ENCODE measurements at regions not wholly inside any gene's neighbourhood (a gene's known extent, or its start where the extent isn't known, plus 50 kb on each side); places are given as distances from the start of the nearest gene placed in this dataset.
"Not testable (repeated sequence)": the region's sequence is repeated elsewhere in the genome, so short reads cannot be mapped to it uniquely, and the experiment has no call there.

GRCh38 chr7:32816409-32816948 is 75.1 kb downstream of the KBTBD2 start:
- H3K27me3 ChIP-seq (replicated peaks; ENCODE audit: control insufficient read depth, insufficient read depth, low read length); H3K36me3 ChIP-seq (ENCODE audit: control insufficient read depth, insufficient read depth, low read length, severe bottlenecking); H3K9me3 ChIP-seq (ENCODE audit: control insufficient read depth, low read length); H3K9ac ChIP-seq (ENCODE audit: low read length); H3K4me1 ChIP-seq (ENCODE audit: control insufficient read depth, insufficient read depth, low read length): not testable (repeated sequence)
- DNase-seq (ENCODE audit: low read depth), result peak; percentile 31
- peak overlapping the region; percentile 50 for H3K4me3 ChIP-seq (ENCODE audit: low read length)

GRCh38 chr7:32814779-32815178 is 76.8 kb downstream of the KBTBD2 start:
- H3K9ac ChIP-seq (ENCODE audit: low read length); H3K9me3 ChIP-seq (ENCODE audit: control insufficient read depth, low read length); H3K4me1 ChIP-seq (ENCODE audit: control insufficient read depth, insufficient read depth, low read length); H3K36me3 ChIP-seq (ENCODE audit: control insufficient read depth, insufficient read depth, low read length, severe bottlenecking); H3K27me3 ChIP-seq (replicated peaks; ENCODE audit: control insufficient read depth, insufficient read depth, low read length); H3K4me3 ChIP-seq (ENCODE audit: low read length); DNase-seq (ENCODE audit: low read depth): not testable (repeated sequence)

- no peaks in the 10 kb centered on the region for H3K36me3 ChIP-seq (ENCODE audit: control insufficient read depth, insufficient read depth, low read length, severe bottlenecking)
- no peaks in the 10 kb centered on the region for H3K27me3 ChIP-seq (replicated peaks; ENCODE audit: control insufficient read depth, insufficient read depth, low read length)
- no peaks in the 10 kb centered on the region for H3K9me3 ChIP-seq (ENCODE audit: control insufficient read depth, low read length)
- H3K9ac ChIP-seq (ENCODE audit: low read length), result no peak overlapping the region
- no peak overlapping the region for H3K4me3 ChIP-seq (ENCODE audit: low read length)
- no peak for DNase-seq (ENCODE audit: low read depth)
- H3K4me1 ChIP-seq (ENCODE audit: control insufficient read depth, insufficient read depth, low read length), result no peaks in the 10 kb centered on the region
Observed at GRCh38 chr7:32809871-32810270, 81.7 kb downstream of the KBTBD2 start.

GRCh38 chr7:32809347-32809746 is 82.2 kb downstream of the KBTBD2 start:
- no peaks in the 10 kb centered on the region for H3K4me1 ChIP-seq (ENCODE audit: control insufficient read depth, insufficient read depth, low read length)
- DNase-seq (ENCODE audit: low read depth), result no peak
- no peaks in the 10 kb centered on the region for H3K27me3 ChIP-seq (replicated peaks; ENCODE audit: control insufficient read depth, insufficient read depth, low read length)
- H3K36me3 ChIP-seq (ENCODE audit: control insufficient read depth, insufficient read depth, low read length, severe bottlenecking), result no peaks in the 10 kb centered on the region
- H3K4me3 ChIP-seq (ENCODE audit: low read length), result no peak overlapping the region
- H3K9me3 ChIP-seq (ENCODE audit: control insufficient read depth, low read length), result no peaks in the 10 kb centered on the region
- H3K9ac ChIP-seq (ENCODE audit: low read length), result no peak overlapping the region

- no peak for DNase-seq (ENCODE audit: low read depth)
- no peaks in the 10 kb centered on the region for H3K4me1 ChIP-seq (ENCODE audit: control insufficient read depth, insufficient read depth, low read length)
- no peak overlapping the region for H3K9ac ChIP-seq (ENCODE audit: low read length)
- H3K36me3 ChIP-seq (ENCODE audit: control insufficient read depth, insufficient read depth, low read length, severe bottlenecking), result no peaks in the 10 kb centered on the region
- no peaks in the 10 kb centered on the region for H3K27me3 ChIP-seq (replicated peaks; ENCODE audit: control insufficient read depth, insufficient read depth, low read length)
- peaks cover 10% of the 10 kb centered on the region for H3K9me3 ChIP-seq (ENCODE audit: control insufficient read depth, low read length)
- H3K4me3 ChIP-seq (ENCODE audit: low read length), result no peak overlapping the region
Observed at GRCh38 chr7:32803406-32804141, 88.0 kb downstream of the KBTBD2 start.

- H3K9me3 ChIP-seq (ENCODE audit: control insufficient read depth, low read length), result peaks cover 10% of the 10 kb centered on the region
- no peaks in the 10 kb centered on the region for H3K4me1 ChIP-seq (ENCODE audit: control insufficient read depth, insufficient read depth, low read length)
- no peaks in the 10 kb centered on the region for H3K36me3 ChIP-seq (ENCODE audit: control insufficient read depth, insufficient read depth, low read length, severe bottlenecking)
- no peak for DNase-seq (ENCODE audit: low read depth)
- H3K27me3 ChIP-seq (replicated peaks; ENCODE audit: control insufficient read depth, insufficient read depth, low read length), result no peaks in the 10 kb centered on the region
- no peak overlapping the region for H3K9ac ChIP-seq (ENCODE audit: low read length)
- H3K4me3 ChIP-seq (ENCODE audit: low read length), result no peak overlapping the region
Observed at GRCh38 chr7:32802305-32802910, 89.2 kb downstream of the KBTBD2 start.

- not testable (repeated sequence) for H3K9me3 ChIP-seq (ENCODE audit: control insufficient read depth, low read length); H3K4me1 ChIP-seq (ENCODE audit: control insufficient read depth, insufficient read depth, low read length); H3K27me3 ChIP-seq (replicated peaks; ENCODE audit: control insufficient read depth, insufficient read depth, low read length); H3K9ac ChIP-seq (ENCODE audit: low read length); H3K4me3 ChIP-seq (ENCODE audit: low read length); H3K36me3 ChIP-seq (ENCODE audit: control insufficient read depth, insufficient read depth, low read length, severe bottlenecking); DNase-seq (ENCODE audit: low read depth)
Observed at GRCh38 chr7:32793053-32793452, 98.5 kb downstream of the KBTBD2 start.

- H3K9ac ChIP-seq (ENCODE audit: low read length); H3K27me3 ChIP-seq (replicated peaks; ENCODE audit: control insufficient read depth, insufficient read depth, low read length); H3K4me3 ChIP-seq (ENCODE audit: low read length); H3K4me1 ChIP-seq (ENCODE audit: control insufficient read depth, insufficient read depth, low read length); H3K36me3 ChIP-seq (ENCODE audit: control insufficient read depth, insufficient read depth, low read length, severe bottlenecking); H3K9me3 ChIP-seq (ENCODE audit: control insufficient read depth, low read length): not testable (repeated sequence)
- peak; percentile 50 for DNase-seq (ENCODE audit: low read depth)
Observed at GRCh38 chr7:32790766-32791430, 100.7 kb downstream of the KBTBD2 start.

GRCh38 chr7:32789266-32789665 is 102.3 kb downstream of the KBTBD2 start:
- not testable (repeated sequence) for H3K27me3 ChIP-seq (replicated peaks; ENCODE audit: control insufficient read depth, insufficient read depth, low read length); H3K9me3 ChIP-seq (ENCODE audit: control insufficient read depth, low read length); H3K4me3 ChIP-seq (ENCODE audit: low read length); H3K4me1 ChIP-seq (ENCODE audit: control insufficient read depth, insufficient read depth, low read length); H3K36me3 ChIP-seq (ENCODE audit: control insufficient read depth, insufficient read depth, low read length, severe bottlenecking); DNase-seq (ENCODE audit: low read depth); H3K9ac ChIP-seq (ENCODE audit: low read length)

GRCh38 chr7:32788174-32788573 is 103.4 kb downstream of the KBTBD2 start:
- not testable (repeated sequence) for H3K9ac ChIP-seq (ENCODE audit: low read length); H3K4me3 ChIP-seq (ENCODE audit: low read length); H3K27me3 ChIP-seq (replicated peaks; ENCODE audit: control insufficient read depth, insufficient read depth, low read length); DNase-seq (ENCODE audit: low read depth); H3K36me3 ChIP-seq (ENCODE audit: control insufficient read depth, insufficient read depth, low read length, severe bottlenecking); H3K4me1 ChIP-seq (ENCODE audit: control insufficient read depth, insufficient read depth, low read length); H3K9me3 ChIP-seq (ENCODE audit: control insufficient read depth, low read length)

GRCh38 chr7:32785365-32785944 is 106.1 kb downstream of the KBTBD2 start:
- not testable (repeated sequence) for H3K27me3 ChIP-seq (replicated peaks; ENCODE audit: control insufficient read depth, insufficient read depth, low read length); H3K36me3 ChIP-seq (ENCODE audit: control insufficient read depth, insufficient read depth, low read length, severe bottlenecking); H3K9ac ChIP-seq (ENCODE audit: low read length); DNase-seq (ENCODE audit: low read depth); H3K4me1 ChIP-seq (ENCODE audit: control insufficient read depth, insufficient read depth, low read length); H3K4me3 ChIP-seq (ENCODE audit: low read length); H3K9me3 ChIP-seq (ENCODE audit: control insufficient read depth, low read length)
